G401 (cell line): ENCODE measurements at regions not wholly inside any gene's neighbourhood (a gene's known extent, or its start where the extent isn't known, plus 50 kb on each side); places are given as distances from the start of the nearest gene placed in this dataset.

Source experiments
- DNase-seq: peaks from one replicate; pipeline ENCODE4 v3.0.0-alpha.2; 2015; ENCODE audit warnings: low spot score
- in situ Hi-C: cut with HindIII; loops from 2 replicates; pipeline ENCODE4 v1.10.0; 2016; ENCODE audit warnings: low sequenced_read_pairs, mixed read lengths

GRCh38 chr10:131689016-131689415, 211.8 kb upstream of the PPP2R2D start:
- in situ Hi-C loops: no loop called here
- no peak for DNase-seq

GRCh38 chr10:131689486-131689885, 211.3 kb upstream of the PPP2R2D start:
- no peak for DNase-seq
- in situ Hi-C loops: no loop called here

- DNase-seq: no peak
- in situ Hi-C loops: no loop called here
Observed at GRCh38 chr10:131689954-131690757, 210.7 kb upstream of the PPP2R2D start.

GRCh38 chr10:131690805-131691239, 210.0 kb upstream of the PPP2R2D start:
- DNase-seq: no peak
- in situ Hi-C loops: no loop called here

- no peak for DNase-seq
- in situ Hi-C loops: no loop called here
Observed at GRCh38 chr10:131691481-131692090, 209.2 kb upstream of the PPP2R2D start.

- no peak for DNase-seq
- in situ Hi-C loops: no loop called here
Observed at GRCh38 chr10:131692176-131692575, 208.6 kb upstream of the PPP2R2D start.

GRCh38 chr10:131692686-131693334, 208.0 kb upstream of the PPP2R2D start:
- in situ Hi-C loops: no loop called here
- DNase-seq: no peak

GRCh38 chr10:131693766-131694165, 207.0 kb upstream of the PPP2R2D start:
- in situ Hi-C loops: no loop called here
- DNase-seq: no peak

- DNase-seq: no peak
- in situ Hi-C loops: no loop called here
Observed at GRCh38 chr10:131694168-131694780, 206.5 kb upstream of the PPP2R2D start.

- in situ Hi-C loops: no loop called here
- DNase-seq: no peak
Observed at GRCh38 chr10:131694781-131695495, 205.9 kb upstream of the PPP2R2D start.

- in situ Hi-C loops: no loop called here
- DNase-seq: no peak
Observed at GRCh38 chr10:131695496-131696165, 205.2 kb upstream of the PPP2R2D start.

GRCh38 chr10:131697476-131698128, 203.2 kb upstream of the PPP2R2D start:
- DNase-seq: no peak
- in situ Hi-C loops: no loop called here

GRCh38 chr10:131698232-131698631, 202.6 kb upstream of the PPP2R2D start:
- in situ Hi-C loops: no loop called here

GRCh38 chr10:131698986-131699385, 201.8 kb upstream of the PPP2R2D start:
- in situ Hi-C loops: no loop called here
- no peak for DNase-seq

More at GRCh38 chr10:131698232-131698631, 202.6 kb upstream of the PPP2R2D start:
- DNase-seq: no peak

- in situ Hi-C loops: no loop called here
- no peak for DNase-seq
Observed at GRCh38 chr10:131700032-131700431, 200.8 kb upstream of the PPP2R2D start.

- in situ Hi-C loops: no loop called here
- no peak for DNase-seq
Observed at GRCh38 chr10:131700506-131700905, 200.3 kb upstream of the PPP2R2D start.

GRCh38 chr10:131701131-131701947, 199.5 kb upstream of the PPP2R2D start:
- no peak for DNase-seq
- in situ Hi-C loops: no loop called here
